H1 (cell line): ENCODE measurements at regions not wholly inside any gene's neighbourhood (a gene's known extent, or its start where the extent isn't known, plus 50 kb on each side); places are given as distances from the start of the nearest gene placed in this dataset.

Source experiments
- CTCF ChIA-PET: fragments of 300-600 bp; sonication (Branson Sonifier 250); formaldehyde crosslinking; loops from one replicate; lab custom pipeline; 2021; ENCODE audit not compliant: partially characterized antibody; lab: Charles Lee
- POLR2A ChIA-PET: fragments of 300-600 bp; sonication (Branson Sonifier 250); formaldehyde crosslinking; loops from one replicate; lab custom pipeline; 2021; ENCODE audit warnings: inconsistent platforms; ENCODE audit not compliant: partially characterized antibody; lab: Charles Lee
- DNase-seq, 2 experiments: peaks; one replicate each; pipeline versions ENCODE4 v3.0.0 to v3.0.0-alpha.2; 2010 to 2022; ENCODE audit warnings: low spot score in 2 of 2, low read depth in 1 of 2, mixed read lengths in 1 of 2
- FAIRE-seq: peaks from 2 replicates; lab custom pipeline; 2011; peaks lifted over from hg19 to GRCh38; lab: Jason Lieb, UNC
- H2AFZ ChIP-seq: 2 replicates; pipeline ENCODE4 v1.8.1; 2012; ENCODE audit warnings: low read length, inconsistent platforms
- H2AK5ac ChIP-seq: 2 replicates; pipeline ENCODE4 v1.6.1; 2013; ENCODE audit warnings: low read depth, low read length
- H2BK120ac ChIP-seq: replicated peaks from 2 replicates; pipeline ENCODE3; 2013; ENCODE audit warnings: low read depth, low read length, inconsistent platforms
- H2BK12ac ChIP-seq: 2 replicates; pipeline ENCODE4 v1.6.1; 2013; ENCODE audit warnings: low read depth, low read length
- H2BK15ac ChIP-seq: 2 replicates; pipeline ENCODE4 v1.6.1; 2013; ENCODE audit warnings: low read length
- H2BK20ac ChIP-seq: 2 replicates; pipeline ENCODE4 v1.6.1; 2013; ENCODE audit warnings: low read length
- H2BK5ac ChIP-seq: 2 replicates; pipeline ENCODE4 v1.6.1; 2013; ENCODE audit warnings: low read depth, low read length
- H3K14ac ChIP-seq: 2 replicates; pipeline ENCODE4 v1.6.1; 2013; ENCODE audit warnings: inconsistent platforms; ENCODE audit not compliant: insufficient read length
- H3K18ac ChIP-seq: 2 replicates; pipeline ENCODE4 v1.6.1; 2013; ENCODE audit warnings: low read length; ENCODE audit errors: extremely low read depth
- H3K23ac ChIP-seq: 2 replicates; pipeline ENCODE4 v1.6.1; 2013; ENCODE audit warnings: inconsistent platforms; ENCODE audit not compliant: insufficient read length
- H3K23me2 ChIP-seq: 2 replicates; pipeline ENCODE4 v1.6.1; 2013; ENCODE audit warnings: low read depth, low read length
- H3K27ac ChIP-seq: 2 replicates; pipeline ENCODE4 v1.6.1; 2011; ENCODE audit warnings: low read depth, low read length, inconsistent platforms
- H3K27me3 ChIP-seq, 4 experiments: replicated peaks in 1 of 4; 1 replicate in 1 of 4; 2 replicates in 3 of 4; pipeline versions ENCODE4 v1.6.1 to v1.8.1; 2011 to 2013; ENCODE audit warnings: low read length in 3 of 4, mild to moderate bottlenecking in 3 of 4, inconsistent platforms in 2 of 4, mixed read lengths in 2 of 4, moderate library complexity in 1 of 4; ENCODE audit not compliant: control insufficient read depth in 3 of 4, insufficient read depth in 3 of 4; ENCODE audit errors: extremely low read depth in 1 of 4
- H3K36me3 ChIP-seq, 4 experiments: 2 replicates each; pipeline versions ENCODE4 v1.6.1 to v1.8.1; 2011 to 2013; ENCODE audit warnings: mild to moderate bottlenecking in 4 of 4, low read length in 3 of 4, moderate library complexity in 2 of 4, control low read depth in 1 of 4, inconsistent platforms in 1 of 4; ENCODE audit not compliant: insufficient read depth in 4 of 4, control insufficient read depth in 2 of 4
- H3K4ac ChIP-seq: replicated peaks from 2 replicates; pipeline ENCODE3; 2013; ENCODE audit warnings: low read length, low read depth, mixed read lengths, inconsistent platforms; ENCODE audit not compliant: insufficient read length
- H3K4me1 ChIP-seq, 4 experiments: replicated peaks in 1 of 4; 1 replicate in 1 of 4; 2 replicates in 3 of 4; pipeline versions ENCODE4 v1.6.1 to v1.8.1; 2011 to 2013; ENCODE audit warnings: low read length in 3 of 4, inconsistent platforms in 2 of 4, mixed read lengths in 1 of 4; ENCODE audit not compliant: insufficient read depth in 4 of 4, control insufficient read depth in 3 of 4
- H3K4me2 ChIP-seq, 2 experiments: 2 replicates each; pipeline versions ENCODE4 v1.6.1 to v1.8.1; 2011 to 2013; ENCODE audit warnings: low read depth in 2 of 2, low read length in 2 of 2, control low read depth in 1 of 2, inconsistent platforms in 1 of 2, mild to moderate bottlenecking in 1 of 2; ENCODE audit not compliant: insufficient read depth in 1 of 2
- H3K4me3 ChIP-seq, 4 experiments: fragments of 200-600, 300-600 bp in 1 of 4; sonication (generic), shearing (Covaris generic), sonication (Bioruptor Twin) in 1 of 4; 2 replicates each; pipeline versions ENCODE4 v1.5.1 to v1.8.1; 2011 to 2016; ENCODE audit warnings: low read length in 4 of 4, low read depth in 3 of 4, control low read depth in 2 of 4, inconsistent platforms in 2 of 4, mild to moderate bottlenecking in 2 of 4, mixed read lengths in 1 of 4, moderate library complexity in 1 of 4; ENCODE audit not compliant: insufficient read depth in 2 of 4; ENCODE audit errors: extremely low read depth in 1 of 4
- H3K56ac ChIP-seq: replicated peaks from 2 replicates; pipeline ENCODE3; 2013; ENCODE audit warnings: low read depth, mild to moderate bottlenecking, mixed read lengths, low read length, inconsistent platforms; ENCODE audit not compliant: insufficient read length
- H3K79me1 ChIP-seq: 2 replicates; pipeline ENCODE4 v1.6.1; 2013; ENCODE audit warnings: low read depth, low read length, control low read depth
- H3K79me2 ChIP-seq, 2 experiments: 2 replicates each; pipeline versions ENCODE4 v1.6.1 to v1.8.1; 2012 to 2013; ENCODE audit warnings: low read length in 2 of 2, mild to moderate bottlenecking in 2 of 2, inconsistent platforms in 1 of 2; ENCODE audit not compliant: insufficient read depth in 2 of 2, control insufficient read depth in 1 of 2
- H3K9ac ChIP-seq, 4 experiments: replicated peaks in 1 of 4; 1 replicate in 1 of 4; 2 replicates in 3 of 4; pipeline versions ENCODE4 v1.6.1 to v1.8.1; 2011 to 2013; ENCODE audit warnings: low read depth in 3 of 4, low read length in 3 of 4, control low read depth in 2 of 4, mild to moderate bottlenecking in 2 of 4, moderate library complexity in 2 of 4, inconsistent platforms in 1 of 4; ENCODE audit errors: extremely low read depth in 1 of 4
- H3K9me3 ChIP-seq, 2 experiments: 2 replicates each; pipeline versions ENCODE4 v1.6.1 to v1.8.1; 2012 to 2013; ENCODE audit warnings: mild to moderate bottlenecking in 2 of 2, moderate library complexity in 2 of 2, control low read depth in 1 of 2, inconsistent platforms in 1 of 2, low read depth in 1 of 2, low read length in 1 of 2, mixed read lengths in 1 of 2; ENCODE audit not compliant: insufficient read depth in 2 of 2
- H4K20me1 ChIP-seq, 2 experiments: replicated peaks in 1 of 2; 2 replicates each; pipeline versions ENCODE3 to v1.8.1; 2011 to 2013; ENCODE audit warnings: inconsistent platforms in 2 of 2, low read length in 2 of 2, mild to moderate bottlenecking in 1 of 2; ENCODE audit not compliant: insufficient read depth in 2 of 2, control insufficient read depth in 1 of 2
- H4K5ac ChIP-seq: 2 replicates; pipeline ENCODE4 v1.6.1; 2013; ENCODE audit warnings: low read length, low read depth, mixed read lengths, inconsistent platforms; ENCODE audit not compliant: insufficient read length
- H4K8ac ChIP-seq: 2 replicates; pipeline ENCODE4 v1.8.0; 2013; ENCODE audit warnings: mild to moderate bottlenecking, moderate library complexity, low read length, inconsistent platforms; ENCODE audit not compliant: insufficient read depth; ENCODE audit errors: extremely low read depth
- H4K91ac ChIP-seq: replicated peaks from 2 replicates; pipeline ENCODE3; 2013; ENCODE audit warnings: low read length, mixed read lengths, inconsistent platforms; ENCODE audit not compliant: insufficient read length
- ASH2L ChIP-seq: fragments of 200-600, 300-600 bp; sonication (generic); IDR thresholded peaks from one replicate; pipeline ENCODE4 v1.7.1; 2017; ENCODE audit warnings: low read length
- CBX8 ChIP-seq: fragments of 300-800, 300-1000 bp; sonication (generic); IDR thresholded peaks from 2 replicates; pipeline ENCODE4 v1.7.1; 2016; ENCODE audit warnings: low read depth, low read length, borderline replicate concordance
- CHD1 ChIP-seq: IDR thresholded peaks from 2 replicates; pipeline ENCODE4 v1.6.1; 2012; ENCODE audit warnings: low read depth, low read length, improper control_type of control experiment
- HDAC2 ChIP-seq, 2 experiments: fragments of 300-600 bp in 1 of 2; sonication (generic) in 1 of 2; IDR thresholded peaks; 2 replicates each; pipeline ENCODE4 v1.6.1; 2011 to 2012; ENCODE audit warnings: low read depth in 2 of 2, low read length in 2 of 2, mild to moderate bottlenecking in 2 of 2, moderate library complexity in 2 of 2, borderline replicate concordance in 1 of 2, inconsistent platforms in 1 of 2
- JUN ChIP-seq: IDR thresholded peaks from 2 replicates; pipeline ENCODE4 v1.6.1; 2011; ENCODE audit warnings: low read depth, mild to moderate bottlenecking, improper control_type of control experiment, low read length
- PHF8 ChIP-seq: fragments of 200-600 bp; sonication (generic); conservative IDR thresholded peaks from 2 replicates; pipeline ENCODE4 v1.7.1; 2012; ENCODE audit warnings: low read depth, mild to moderate bottlenecking, inconsistent platforms, low read length, moderate library complexity
- SP1 ChIP-seq: IDR thresholded peaks from 2 replicates; pipeline ENCODE4 v1.6.1; 2011; ENCODE audit warnings: low read depth, low read length
- SRF ChIP-seq: IDR thresholded peaks from 2 replicates; pipeline ENCODE4 v1.6.1; 2011; ENCODE audit warnings: mild to moderate bottlenecking, low read depth, low read length, moderate library complexity
- WGBS, 2 experiments: shearing (Covaris generic) in 1 of 2; methylation state at CpG; one replicate each; pipeline versions ENCODE4 v1.1.6 to v1.1.7; 2013 to 2015; ENCODE audit warnings: low lambda C conversion rate in 2 of 2, mixed read lengths in 2 of 2, inconsistent platforms in 1 of 2, low coverage in 1 of 2, missing lambda C conversion rate in 1 of 2; ENCODE audit not compliant: insufficient replicate concordance in 2 of 2, insufficient coverage in 1 of 2, insufficient read length in 1 of 2; ENCODE audit errors: extremely low coverage in 1 of 2, missing lambda C conversion rate in 1 of 2; 5-methylcytosine and 5-hydroxymethylcytosine counted together
- TF ChIP-seq, protein P1 (sequence below): IDR thresholded peaks from 2 replicates; pipeline ENCODE4 v1.6.1; 2012; ENCODE audit warnings: low read length, inconsistent platforms
- TF ChIP-seq, protein P2 (sequence below), 3 experiments: IDR thresholded peaks; 1 replicate in 2 of 3; 2 replicates in 1 of 3; pipeline versions ENCODE4 v1.5.1 to v1.6.1; 2011; ENCODE audit warnings: low read length in 3 of 3, mild to moderate bottlenecking in 3 of 3, inconsistent platforms in 2 of 3, low read depth in 1 of 3, moderate library complexity in 1 of 3; ENCODE audit not compliant: insufficient read depth in 1 of 3; ENCODE audit errors: control extremely low read depth in 1 of 3

DNA sequence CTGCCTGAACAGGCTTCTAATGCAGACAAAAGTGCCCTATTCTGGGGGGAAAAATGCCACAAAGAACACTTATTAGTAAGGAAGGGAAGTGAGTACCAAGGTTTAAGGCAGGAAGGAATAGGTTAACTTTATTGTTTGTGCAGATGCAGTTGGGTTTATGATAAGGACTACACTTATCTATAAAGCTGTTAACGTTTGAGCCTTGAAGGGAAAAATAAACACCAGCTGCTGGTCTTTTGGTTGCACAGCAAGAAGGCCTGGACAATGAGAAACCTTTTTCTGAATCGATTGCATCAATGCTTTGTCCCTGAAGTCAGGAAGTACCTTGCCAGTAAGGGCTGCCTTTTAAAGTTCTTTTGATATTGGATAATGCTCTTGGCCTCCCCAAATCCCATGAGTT lies 407.8 kb downstream of the ATP23 start:
- Histone ChIP-seq H3K18ac (no peak overlapping the region), H3K14ac (no peak overlapping the region), H3K56ac (no peak overlapping the region), H3K4me3 (no peak overlapping the region), H3K4ac (no peak overlapping the region), H2BK120ac (no peak overlapping the region), H2BK20ac (no peak overlapping the region), H4K8ac (no peak overlapping the region), H2AK5ac (no peak overlapping the region), H3K27me3 (no peaks in the 10 kb centered on the region), H2BK15ac (no peak overlapping the region), H2BK5ac (no peak overlapping the region), H3K27ac (no peak overlapping the region), H2BK12ac (no peak overlapping the region), H2AFZ (no peak overlapping the region), H3K9ac (no peak overlapping the region), H3K4me2 (no peak overlapping the region), H3K23ac (no peak overlapping the region), H4K91ac (no peak overlapping the region), H3K36me3 (no peaks in the 10 kb centered on the region), H4K20me1 (no peaks in the 10 kb centered on the region), H3K79me2 (no peaks in the 10 kb centered on the region), H3K23me2 (no peaks in the 10 kb centered on the region), H3K9me3 (no peaks in the 10 kb centered on the region), H3K4me1 (no peaks in the 10 kb centered on the region), H3K79me1 (no peaks in the 10 kb centered on the region), H4K5ac (no peak overlapping the region)
- WGBS, 2 experiments = 87% methylated on average over 2 of the region's 2 CpGs; no CpG with 5 or more reads in 1 of the 2 experiments
- FAIRE-seq (no peak), DNase-seq (no peak)
- ChIA-PET CTCF (interaction anchor here (0.7 to 3.2 kb wide), 10 partner anchors 11 to 801 kb away, joined by 3 to 15 read pairs (median 4); no protein-coding TSS in a partner anchor), POLR2A (no interaction called here)
- TF ChIP-seq CBX8 (no peak), HDAC2 (IDR thresholded peaks at IDR 0.05; ENCODE audit: borderline replicate concordance in 1 of 2, low read depth in 2 of 2, low read length in 2 of 2) (no peak), SRF (no peak), PHF8 (no peak), CHD1 (no peak), JUN (no peak), SP1 (no peak), ASH2L (no peak)
- TF ChIP-seq, protein P1, sequence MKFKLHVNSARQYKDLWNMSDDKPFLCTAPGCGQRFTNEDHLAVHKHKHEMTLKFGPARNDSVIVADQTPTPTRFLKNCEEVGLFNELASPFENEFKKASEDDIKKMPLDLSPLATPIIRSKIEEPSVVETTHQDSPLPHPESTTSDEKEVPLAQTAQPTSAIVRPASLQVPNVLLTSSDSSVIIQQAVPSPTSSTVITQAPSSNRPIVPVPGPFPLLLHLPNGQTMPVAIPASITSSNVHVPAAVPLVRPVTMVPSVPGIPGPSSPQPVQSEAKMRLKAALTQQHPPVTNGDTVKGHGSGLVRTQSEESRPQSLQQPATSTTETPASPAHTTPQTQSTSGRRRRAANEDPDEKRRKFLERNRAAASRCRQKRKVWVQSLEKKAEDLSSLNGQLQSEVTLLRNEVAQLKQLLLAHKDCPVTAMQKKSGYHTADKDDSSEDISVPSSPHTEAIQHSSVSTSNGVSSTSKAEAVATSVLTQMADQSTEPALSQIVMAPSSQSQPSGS = no peak
- TF ChIP-seq, protein P2, sequence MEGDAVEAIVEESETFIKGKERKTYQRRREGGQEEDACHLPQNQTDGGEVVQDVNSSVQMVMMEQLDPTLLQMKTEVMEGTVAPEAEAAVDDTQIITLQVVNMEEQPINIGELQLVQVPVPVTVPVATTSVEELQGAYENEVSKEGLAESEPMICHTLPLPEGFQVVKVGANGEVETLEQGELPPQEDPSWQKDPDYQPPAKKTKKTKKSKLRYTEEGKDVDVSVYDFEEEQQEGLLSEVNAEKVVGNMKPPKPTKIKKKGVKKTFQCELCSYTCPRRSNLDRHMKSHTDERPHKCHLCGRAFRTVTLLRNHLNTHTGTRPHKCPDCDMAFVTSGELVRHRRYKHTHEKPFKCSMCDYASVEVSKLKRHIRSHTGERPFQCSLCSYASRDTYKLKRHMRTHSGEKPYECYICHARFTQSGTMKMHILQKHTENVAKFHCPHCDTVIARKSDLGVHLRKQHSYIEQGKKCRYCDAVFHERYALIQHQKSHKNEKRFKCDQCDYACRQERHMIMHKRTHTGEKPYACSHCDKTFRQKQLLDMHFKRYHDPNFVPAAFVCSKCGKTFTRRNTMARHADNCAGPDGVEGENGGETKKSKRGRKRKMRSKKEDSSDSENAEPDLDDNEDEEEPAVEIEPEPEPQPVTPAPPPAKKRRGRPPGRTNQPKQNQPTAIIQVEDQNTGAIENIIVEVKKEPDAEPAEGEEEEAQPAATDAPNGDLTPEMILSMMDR (IDR thresholded peaks at IDR 0.05; ENCODE audit: control extremely low read depth in 1 of 3, insufficient read depth in 1 of 3, low read depth in 1 of 3, low read length in 3 of 3) = no peak
